K562 (cell line): ENCODE measurements at regions not wholly inside any gene's neighbourhood (a gene's known extent, or its start where the extent isn't known, plus 50 kb on each side); places are given as distances from the start of the nearest gene placed in this dataset.

Experiments used
- POLR2A ChIP-seq: fragments of 450-650 bp; conservative IDR thresholded peaks from 2 replicates; pipeline ENCODE4 v1.6.1; 2016
- SMAD1 ChIP-seq: fragments of 150-350 bp; IDR thresholded peaks from 2 replicates; pipeline ENCODE4 v1.6.1; 2014; ENCODE audit warnings: low read length, low read depth; ENCODE audit not compliant: partially characterized antibody

- TF ChIP-seq SMAD1 (no peak), POLR2A (no peak)
Observed at GRCh38 chrX:40418146-40418812, 162.5 kb upstream of the ATP6AP2 start.
